ENCODE measurements at regions not wholly inside any gene's neighbourhood (a gene's known extent, or its start where the extent isn't known, plus 50 kb on each side); places are given as distances from the start of the nearest gene placed in this dataset.
A peak's percentile ranks its signal among the peaks of the same experiment; 100 is the strongest.

GRCh38 chr12:92528586-92528985 lies 174.2 kb upstream of the PLEKHG7 start:
- FAIRE-seq, result no peak

GRCh38 chr12:92528097-92528496 lies 174.7 kb upstream of the PLEKHG7 start:
- FAIRE-seq, result no peak

DNA sequence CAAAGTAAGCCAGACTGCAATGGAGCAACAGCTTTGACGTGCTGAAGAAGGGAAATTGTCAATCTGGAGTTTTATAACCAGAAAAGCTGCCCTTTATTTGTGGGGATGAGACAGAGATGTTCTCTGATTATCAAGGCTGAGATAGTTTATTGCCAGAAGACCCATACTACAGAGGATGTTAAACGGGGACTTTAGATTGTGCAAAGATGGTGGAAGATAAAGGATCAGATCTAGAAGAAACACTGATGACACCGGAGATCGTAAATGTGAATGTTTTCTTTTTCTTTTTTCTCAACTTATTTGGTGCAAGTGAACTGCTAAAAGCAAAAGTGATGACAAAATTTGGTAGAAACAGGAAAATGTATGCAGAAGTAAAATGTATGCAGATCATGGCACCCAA lies 178.3 kb upstream of the PLEKHG7 start:
- FAIRE-seq, result no peak

- FAIRE-seq, result no peak
These were observed 182.3 kb upstream of the PLEKHG7 start for GRCh38 chr12:92520511-92520910.

DNA sequence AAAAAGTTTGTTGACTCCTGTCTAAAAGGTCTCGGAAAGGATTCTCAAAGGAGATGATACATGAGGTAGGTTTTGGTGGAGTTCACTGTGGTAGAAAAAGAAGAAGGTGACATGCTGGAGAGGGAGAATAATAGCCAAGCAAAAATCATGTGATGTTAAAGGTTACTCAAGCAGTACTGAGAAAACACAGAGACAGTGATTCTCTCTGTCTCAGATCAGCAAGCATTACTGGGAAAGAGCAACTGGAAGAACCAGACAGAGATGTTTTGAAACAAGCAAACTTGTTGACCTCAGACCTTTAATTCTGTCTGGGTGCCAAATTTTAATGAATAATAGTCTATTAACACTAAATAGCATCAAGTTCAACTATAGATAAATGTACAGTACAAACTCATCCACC lies 183.5 kb upstream of the PLEKHG7 start:
- no peak for FAIRE-seq

GRCh38 chr12:92518071-92518470 lies 184.7 kb upstream of the PLEKHG7 start:
- FAIRE-seq, result no peak

GRCh38 chr12:92516277-92516600 lies 186.6 kb upstream of the PLEKHG7 start:
- FAIRE-seq, result no peak

DNA sequence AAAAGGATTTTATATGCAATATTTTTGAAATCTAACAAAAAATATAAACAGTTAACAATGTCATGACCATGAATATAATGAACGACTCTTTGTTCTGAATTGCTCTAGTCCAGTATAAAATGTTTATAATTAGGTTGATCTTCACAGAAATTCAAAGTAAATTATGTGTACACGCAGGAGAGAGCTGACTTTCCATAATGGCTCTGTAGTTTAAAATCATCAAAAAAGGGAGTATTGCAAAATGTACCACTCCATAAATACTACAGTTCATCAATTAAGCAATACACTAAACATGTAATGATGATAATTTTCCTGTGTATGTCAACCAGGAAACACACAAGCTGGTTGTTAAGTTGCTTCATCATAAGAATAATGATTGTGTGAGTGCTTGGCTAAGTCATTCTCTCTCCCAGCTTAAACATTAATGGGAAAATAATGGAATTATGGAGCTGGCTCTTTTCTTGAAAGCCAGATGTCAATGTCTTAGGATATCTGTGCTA lies 189.5 kb upstream of the PLEKHG7 start:
- no peak for FAIRE-seq

DNA sequence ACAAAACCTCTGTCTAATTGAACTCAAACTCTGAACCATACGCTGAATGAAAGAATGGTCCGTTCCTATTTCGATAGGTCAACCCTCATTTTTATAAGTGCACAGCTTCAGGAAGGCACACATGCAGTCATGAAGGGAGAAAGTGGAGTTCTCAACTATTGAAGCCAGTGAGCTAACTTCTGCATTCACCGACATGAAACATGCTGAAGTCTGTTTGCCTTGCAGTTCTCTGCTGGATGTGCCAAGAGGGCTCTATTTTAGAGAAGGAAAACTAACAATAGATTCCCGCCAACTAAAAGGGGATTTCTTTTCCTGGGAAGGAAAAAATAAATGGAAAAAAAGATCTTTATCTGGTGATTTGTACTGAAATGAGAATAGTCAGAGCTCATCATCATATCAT lies 191.0 kb upstream of the PLEKHG7 start:
- no peak for FAIRE-seq

DNA sequence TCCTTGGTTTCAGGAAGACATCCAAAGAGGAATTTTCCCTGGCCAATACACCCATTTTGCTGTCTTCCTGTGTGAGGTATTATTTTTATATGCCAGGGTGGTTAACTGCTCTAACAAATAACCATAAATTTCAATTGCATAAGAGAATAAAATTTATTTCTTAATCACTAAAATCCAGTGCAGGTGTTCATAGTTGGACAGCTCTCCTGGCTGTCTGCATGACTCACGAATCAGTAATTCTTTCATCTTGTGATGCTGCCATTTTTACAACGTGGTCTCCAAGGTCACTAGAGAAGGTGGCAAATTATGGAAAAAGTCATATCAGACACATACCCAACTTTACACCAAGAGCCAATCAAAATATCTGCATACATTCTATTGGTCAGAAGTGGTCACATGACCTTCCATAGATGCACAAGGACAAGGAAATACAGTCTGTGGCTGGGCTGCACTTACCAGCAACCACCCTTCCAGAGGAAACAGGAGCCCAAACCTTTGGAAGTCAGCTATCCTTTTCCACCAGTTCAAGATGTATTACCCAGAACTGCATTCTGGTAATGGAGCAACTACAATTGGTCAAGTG lies 193.5 kb upstream of the PLEKHG7 start:
- no peak for FAIRE-seq

DNA sequence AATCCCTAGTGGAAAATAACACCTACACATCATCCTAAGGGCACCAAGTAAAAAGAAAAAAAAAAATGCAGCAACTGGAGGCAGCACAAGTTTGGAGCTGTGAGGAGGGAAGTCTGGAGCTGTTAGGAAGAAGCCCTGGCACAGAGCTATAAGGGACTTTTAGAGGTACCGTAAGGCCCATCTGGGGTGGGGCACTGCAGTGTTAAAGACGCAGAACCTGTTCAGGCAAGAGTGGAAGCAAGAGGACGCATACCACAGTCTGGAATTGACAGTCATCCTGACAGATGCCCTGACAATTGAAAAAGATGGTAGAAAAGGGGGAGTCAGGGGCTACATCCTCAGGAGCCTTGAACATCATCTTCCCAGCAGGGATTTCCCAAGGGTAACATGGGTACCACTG lies 195.9 kb upstream of the PLEKHG7 start:
- no peak for FAIRE-seq

DNA sequence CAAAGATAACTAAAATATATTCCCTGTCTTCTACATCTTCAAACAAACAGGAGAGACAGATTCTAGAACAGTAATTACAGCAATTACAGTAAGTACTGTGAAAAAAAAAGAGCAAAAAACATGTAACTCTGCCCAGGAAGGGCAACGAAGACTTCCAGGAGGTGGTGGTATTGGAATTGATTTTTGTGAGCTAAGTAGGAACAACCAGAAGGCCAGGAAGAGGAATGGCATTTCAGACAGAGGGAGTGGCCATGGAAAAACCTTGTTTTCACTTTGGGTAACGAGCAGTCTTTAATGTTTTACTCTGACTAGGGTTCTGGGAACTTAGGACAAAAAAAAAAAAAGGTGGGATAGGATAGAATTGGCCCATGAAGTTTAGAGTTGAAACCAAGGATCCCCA lies 196.3 kb upstream of the PLEKHG7 start:
- FAIRE-seq, result no peak

GRCh38 chr12:92505254-92506231 lies 197.2 kb upstream of the PLEKHG7 start:
- FAIRE-seq, result no peak

DNA sequence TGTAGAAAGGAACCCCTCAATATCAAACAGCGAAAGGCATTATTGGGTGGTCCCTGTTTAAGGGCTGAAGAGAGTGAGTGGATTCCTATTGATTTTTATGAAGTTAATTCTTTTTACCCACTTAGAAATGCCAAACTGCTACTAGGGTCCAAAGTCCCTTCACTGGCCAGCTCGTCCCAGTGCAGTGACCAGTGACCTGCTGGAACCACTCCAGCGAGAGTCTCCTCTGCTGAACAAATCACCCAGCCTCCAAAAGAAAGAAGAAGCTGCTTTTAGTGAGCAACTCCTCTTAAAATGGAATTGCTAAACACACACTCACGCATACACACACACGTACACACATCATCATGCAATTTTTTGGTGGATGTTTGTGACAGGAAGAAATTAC lies 198.2 kb upstream of the PLEKHG7 start:
- no peak for FAIRE-seq

DNA sequence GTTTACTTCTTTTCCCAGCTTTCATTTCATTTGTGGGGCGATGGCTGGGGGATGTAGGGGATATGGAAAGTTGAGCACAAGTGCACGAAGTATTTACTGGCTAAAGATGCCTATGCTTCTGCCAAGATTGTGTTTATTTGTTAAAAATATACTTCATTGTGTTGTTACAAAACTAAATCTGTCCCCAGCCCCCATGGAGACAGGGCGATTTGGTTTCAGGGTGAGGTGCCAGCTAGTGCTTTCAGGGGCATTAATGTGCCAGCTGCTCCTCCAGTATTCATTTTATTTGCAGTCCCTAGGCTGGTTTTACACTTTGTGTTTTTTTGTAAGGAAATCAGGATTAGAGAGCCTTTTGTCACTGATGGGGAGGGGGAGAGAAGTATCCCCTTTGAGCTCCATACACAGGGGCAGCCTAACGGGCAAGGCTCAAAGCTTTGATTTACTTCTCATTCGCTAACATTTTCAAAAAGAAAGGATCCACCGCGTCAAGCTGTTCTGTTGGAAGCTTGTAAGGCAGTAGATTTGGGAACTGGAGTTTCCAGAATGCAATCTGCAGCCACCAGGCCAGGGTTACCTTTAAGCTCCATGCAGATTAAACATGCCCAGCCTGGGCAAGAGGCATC lies 198.7 kb upstream of the PLEKHG7 start:
- no peak for FAIRE-seq

DNA sequence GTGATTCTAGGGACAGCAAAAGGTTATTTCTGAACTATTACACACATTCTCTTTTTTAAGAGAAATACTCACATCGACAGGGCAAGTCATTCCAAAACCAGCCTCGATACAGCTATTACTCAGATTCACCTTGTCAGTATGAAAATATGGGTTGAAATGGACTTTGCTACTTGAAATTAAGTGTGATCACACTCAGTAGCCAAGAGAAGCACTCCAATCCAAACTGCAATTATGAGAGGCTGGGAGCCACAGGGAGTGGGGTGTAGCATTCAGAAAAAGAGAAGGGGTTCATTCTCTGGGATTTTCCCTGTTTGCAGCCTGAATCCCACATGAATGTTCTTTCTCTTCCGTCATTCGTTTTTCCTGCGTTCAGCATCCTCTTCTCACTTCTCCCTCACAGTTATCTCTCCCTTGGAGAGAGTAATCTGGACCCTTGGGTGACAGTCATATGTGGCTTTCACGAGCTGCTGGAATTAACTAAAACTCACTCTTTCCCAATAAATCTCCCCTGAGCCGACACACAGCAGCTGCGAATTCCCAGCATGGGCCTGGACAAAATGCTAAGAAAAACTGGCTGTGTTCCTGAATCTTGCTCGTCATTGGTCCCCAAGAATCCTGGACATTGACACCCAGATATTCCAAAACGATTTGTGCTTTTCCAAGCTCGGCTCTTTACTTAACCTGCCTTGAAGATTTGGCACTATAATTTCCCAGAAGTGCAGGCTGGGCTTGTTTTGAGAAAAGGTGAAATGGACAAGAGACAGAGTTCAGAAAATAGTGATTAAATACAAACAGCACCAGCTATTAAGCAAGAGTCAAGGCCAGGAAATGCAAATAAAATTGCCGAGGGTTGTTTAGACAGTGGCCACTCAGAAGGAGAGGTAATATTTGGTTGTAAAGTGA lies 199.5 kb upstream of the PLEKHG7 start:
- peak; percentile 89 for FAIRE-seq

- peak; percentile 71 for FAIRE-seq
These were observed 200.3 kb upstream of the PLEKHG7 start for GRCh38 chr12:92502417-92503028.

DNA sequence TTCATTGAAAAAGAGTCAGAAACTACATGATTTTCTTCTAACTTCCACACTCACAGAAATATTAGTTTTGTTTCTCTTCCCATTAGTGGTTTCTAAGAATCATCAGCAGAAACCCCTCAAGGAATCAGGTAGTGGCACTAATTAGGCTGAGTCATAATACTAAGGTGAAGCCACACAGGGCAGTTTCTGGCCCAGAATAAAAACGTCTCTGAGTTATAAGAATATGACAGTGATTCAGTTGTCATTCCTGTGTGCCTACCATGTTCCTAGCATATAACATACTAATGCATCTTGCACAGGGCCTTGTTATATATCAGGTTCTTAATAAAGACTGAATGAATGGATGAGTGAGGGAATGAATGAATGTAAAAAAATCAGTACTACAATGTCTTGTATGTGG lies 206.0 kb upstream of the PLEKHG7 start:
- FAIRE-seq, result peak; percentile 43

DNA sequence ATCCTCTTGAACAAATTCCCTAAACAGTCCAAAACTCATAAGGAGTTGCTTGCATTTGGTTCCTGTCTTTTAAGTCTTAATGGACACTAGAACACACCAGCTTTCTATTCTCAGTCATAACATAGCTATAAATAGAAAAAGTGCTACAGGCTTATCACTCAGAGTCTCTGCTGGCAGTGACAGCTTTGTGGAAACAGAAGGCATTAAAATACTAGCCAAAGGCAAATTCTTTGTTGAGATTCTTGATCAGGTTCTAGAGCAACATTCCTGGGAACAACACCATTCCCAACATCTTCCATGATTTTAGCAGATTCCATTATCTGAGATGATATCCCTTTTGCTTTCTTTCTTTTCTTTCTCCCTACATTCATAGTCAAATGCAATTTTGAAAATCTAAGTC lies 207.7 kb upstream of the PLEKHG7 start:
- no peak for FAIRE-seq

GRCh38 chr12:92493816-92494215 lies 209.0 kb upstream of the PLEKHG7 start:
- no peak for FAIRE-seq

- FAIRE-seq, result no peak
These were observed 209.8 kb upstream of the PLEKHG7 start for GRCh38 chr12:92492995-92493394.

DNA sequence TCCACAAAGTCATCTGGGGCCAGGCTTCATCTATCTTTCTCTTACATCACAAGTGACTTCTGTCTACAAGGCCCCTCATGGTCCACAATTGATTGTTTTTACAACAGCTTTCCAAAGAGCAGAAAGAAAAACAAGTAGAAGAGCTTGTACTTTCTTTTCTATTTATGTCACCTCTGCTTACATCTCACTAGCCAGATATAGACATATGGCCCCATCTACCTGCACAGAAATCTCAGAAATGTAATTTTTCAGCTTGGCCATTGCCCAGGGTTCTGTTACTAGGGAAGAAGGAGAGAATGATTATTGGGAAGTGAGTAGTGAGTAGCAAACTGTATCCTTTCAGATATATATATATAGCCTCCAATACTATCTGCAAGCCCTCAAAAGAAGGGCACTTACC lies 210.5 kb upstream of the PLEKHG7 start:
- FAIRE-seq, result no peak

All from islet of Langerhans (tissue), 1 donor.